H7 (cell line): ENCODE measurements at regions not wholly inside any gene's neighbourhood (a gene's known extent, or its start where the extent isn't known, plus 50 kb on each side); places are given as distances from the start of the nearest gene placed in this dataset.

Source experiments
- DNase-seq: peaks from one replicate; pipeline ENCODE4 v3.0.0; 2012
- H3K27me3 ChIP-seq: 2 replicates; pipeline ENCODE4 v1.6.0; 2011; ENCODE audit warnings: mild to moderate bottlenecking, low read length; ENCODE audit not compliant: control insufficient read depth, insufficient read depth
- H3K36me3 ChIP-seq: replicated peaks from 2 replicates; pipeline ENCODE4 v1.5.1; 2011; ENCODE audit warnings: low read length; ENCODE audit not compliant: control insufficient read depth, insufficient read depth
- H3K4me3 ChIP-seq: 2 replicates; pipeline ENCODE4 v1.5.1; 2011; ENCODE audit warnings: low read depth, mild to moderate bottlenecking, control low read depth, low read length, moderate library complexity; ENCODE audit not compliant: insufficient read depth

- Histone ChIP-seq H3K27me3 (no peaks in the 10 kb centered on the region), H3K4me3 (no peak overlapping the region), H3K36me3 (no peaks in the 10 kb centered on the region)
- no peak for DNase-seq
These were observed 275.7 kb upstream of the THBS1 start for GRCh38 chr15:39304931-39305728.

GRCh38 chr15:39310633-39311032 lies 270.2 kb upstream of the THBS1 start:
- Histone ChIP-seq H3K36me3 (no peaks in the 10 kb centered on the region), H3K27me3 (no peaks in the 10 kb centered on the region), H3K4me3 (no peak overlapping the region)
- DNase-seq: no peak

- DNase-seq: peak; percentile 31
- Histone ChIP-seq H3K4me3 (no peak overlapping the region), H3K36me3 (no peaks in the 10 kb centered on the region)
These were observed 267.9 kb upstream of the THBS1 start for GRCh38 chr15:39312984-39313383.

GRCh38 chr15:39313467-39313866 lies 267.4 kb upstream of the THBS1 start:
- H3K4me3 ChIP-seq: no peak overlapping the region
- no peaks in the 10 kb centered on the region for H3K27me3 ChIP-seq
- no peaks in the 10 kb centered on the region for H3K36me3 ChIP-seq
- peak; percentile 18 for DNase-seq

More at GRCh38 chr15:39312984-39313383, 267.9 kb upstream of the THBS1 start:
- no peaks in the 10 kb centered on the region for H3K27me3 ChIP-seq

- DNase-seq: no peak
- Histone ChIP-seq H3K27me3 (no peaks in the 10 kb centered on the region), H3K36me3 (no peaks in the 10 kb centered on the region), H3K4me3 (no peak overlapping the region)
These were observed 267.0 kb upstream of the THBS1 start for GRCh38 chr15:39313881-39314280.

- no peak for DNase-seq
- H3K27me3 ChIP-seq: no peaks in the 10 kb centered on the region
- no peak overlapping the region for H3K4me3 ChIP-seq
- H3K36me3 ChIP-seq: no peaks in the 10 kb centered on the region
These were observed 265.6 kb upstream of the THBS1 start for GRCh38 chr15:39315206-39315850.

- Histone ChIP-seq H3K27me3 (no peaks in the 10 kb centered on the region), H3K4me3 (no peak overlapping the region), H3K36me3 (no peaks in the 10 kb centered on the region)
- DNase-seq: no peak
These were observed 263.7 kb upstream of the THBS1 start for GRCh38 chr15:39317225-39317624.

- no peak for DNase-seq
- Histone ChIP-seq H3K27me3 (no peaks in the 10 kb centered on the region), H3K36me3 (no peaks in the 10 kb centered on the region), H3K4me3 (no peak overlapping the region)
These were observed 262.6 kb upstream of the THBS1 start for GRCh38 chr15:39318231-39318630.

GRCh38 chr15:39320355-39320754 lies 260.5 kb upstream of the THBS1 start:
- DNase-seq: no peak
- no peaks in the 10 kb centered on the region for H3K36me3 ChIP-seq
- no peaks in the 10 kb centered on the region for H3K27me3 ChIP-seq
- H3K4me3 ChIP-seq: no peak overlapping the region

GRCh38 chr15:39320886-39321285 lies 260.0 kb upstream of the THBS1 start:
- H3K4me3 ChIP-seq: no peak overlapping the region
- H3K27me3 ChIP-seq: no peaks in the 10 kb centered on the region
- no peak for DNase-seq
- H3K36me3 ChIP-seq: no peaks in the 10 kb centered on the region

- DNase-seq: no peak
- no peak overlapping the region for H3K4me3 ChIP-seq
- no peaks in the 10 kb centered on the region for H3K27me3 ChIP-seq
- H3K36me3 ChIP-seq: no peaks in the 10 kb centered on the region
These were observed 258.9 kb upstream of the THBS1 start for GRCh38 chr15:39321977-39322376.

- Histone ChIP-seq H3K36me3 (no peaks in the 10 kb centered on the region), H3K4me3 (no peak overlapping the region), H3K27me3 (no peaks in the 10 kb centered on the region)
- no peak for DNase-seq
These were observed 257.7 kb upstream of the THBS1 start for GRCh38 chr15:39323157-39323556.

- Histone ChIP-seq H3K36me3 (no peaks in the 10 kb centered on the region), H3K4me3 (no peak overlapping the region), H3K27me3 (no peaks in the 10 kb centered on the region)
- DNase-seq: no peak
These were observed 257.2 kb upstream of the THBS1 start for GRCh38 chr15:39323706-39324105.

GRCh38 chr15:39326306-39326975 lies 254.4 kb upstream of the THBS1 start:
- Histone ChIP-seq H3K36me3 (no peaks in the 10 kb centered on the region), H3K27me3 (no peaks in the 10 kb centered on the region), H3K4me3 (no peak overlapping the region)
- no peak for DNase-seq
